ENCODE measurements at regions not wholly inside any gene's neighbourhood (a gene's known extent, or its start where the extent isn't known, plus 50 kb on each side); places are given as distances from the start of the nearest gene placed in this dataset.

DNA sequence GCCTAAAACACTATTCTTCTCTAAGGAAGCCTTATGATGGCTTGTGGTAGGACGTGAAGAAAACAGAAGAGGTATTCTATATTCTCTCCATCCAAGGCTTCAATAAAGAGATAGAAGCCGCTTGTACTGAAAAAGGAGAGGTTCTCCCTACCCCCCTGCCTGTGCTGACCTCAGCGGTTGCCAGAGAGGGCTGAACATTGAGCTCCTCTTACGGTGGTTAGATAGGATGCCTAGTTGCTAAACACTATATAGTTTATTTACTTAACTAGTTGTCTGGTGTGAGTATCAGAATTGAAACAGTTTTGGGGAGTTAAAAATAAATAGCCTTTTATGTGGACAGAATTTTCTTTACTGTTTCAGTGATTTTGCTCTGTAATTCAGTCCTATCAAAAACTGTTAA, 112.2 kb downstream of the TFPI2 start:
- POLR2A ChIA-PET, result no interaction called here
- DNase-seq (ENCODE audit: low read depth), result no peak
- no peak overlapping the region for H3K4me3 ChIP-seq (ENCODE audit: low read depth, low read length)
- CTCF ChIA-PET, result no interaction called here
- no peaks in the 10 kb centered on the region; the same call in 1 of the 2 replicates for H3K27me3 ChIP-seq (ENCODE audit: control insufficient read depth, insufficient read depth, low read length)
- TF ChIP-seq, protein P1, sequence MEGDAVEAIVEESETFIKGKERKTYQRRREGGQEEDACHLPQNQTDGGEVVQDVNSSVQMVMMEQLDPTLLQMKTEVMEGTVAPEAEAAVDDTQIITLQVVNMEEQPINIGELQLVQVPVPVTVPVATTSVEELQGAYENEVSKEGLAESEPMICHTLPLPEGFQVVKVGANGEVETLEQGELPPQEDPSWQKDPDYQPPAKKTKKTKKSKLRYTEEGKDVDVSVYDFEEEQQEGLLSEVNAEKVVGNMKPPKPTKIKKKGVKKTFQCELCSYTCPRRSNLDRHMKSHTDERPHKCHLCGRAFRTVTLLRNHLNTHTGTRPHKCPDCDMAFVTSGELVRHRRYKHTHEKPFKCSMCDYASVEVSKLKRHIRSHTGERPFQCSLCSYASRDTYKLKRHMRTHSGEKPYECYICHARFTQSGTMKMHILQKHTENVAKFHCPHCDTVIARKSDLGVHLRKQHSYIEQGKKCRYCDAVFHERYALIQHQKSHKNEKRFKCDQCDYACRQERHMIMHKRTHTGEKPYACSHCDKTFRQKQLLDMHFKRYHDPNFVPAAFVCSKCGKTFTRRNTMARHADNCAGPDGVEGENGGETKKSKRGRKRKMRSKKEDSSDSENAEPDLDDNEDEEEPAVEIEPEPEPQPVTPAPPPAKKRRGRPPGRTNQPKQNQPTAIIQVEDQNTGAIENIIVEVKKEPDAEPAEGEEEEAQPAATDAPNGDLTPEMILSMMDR (IDR thresholded peaks at IDR 0.05; ENCODE audit: insufficient read depth, low read depth, low read length), result no peak
- no peaks in the 10 kb centered on the region for H3K36me3 ChIP-seq (ENCODE audit: control insufficient read depth, insufficient read depth, low read length)

DNA sequence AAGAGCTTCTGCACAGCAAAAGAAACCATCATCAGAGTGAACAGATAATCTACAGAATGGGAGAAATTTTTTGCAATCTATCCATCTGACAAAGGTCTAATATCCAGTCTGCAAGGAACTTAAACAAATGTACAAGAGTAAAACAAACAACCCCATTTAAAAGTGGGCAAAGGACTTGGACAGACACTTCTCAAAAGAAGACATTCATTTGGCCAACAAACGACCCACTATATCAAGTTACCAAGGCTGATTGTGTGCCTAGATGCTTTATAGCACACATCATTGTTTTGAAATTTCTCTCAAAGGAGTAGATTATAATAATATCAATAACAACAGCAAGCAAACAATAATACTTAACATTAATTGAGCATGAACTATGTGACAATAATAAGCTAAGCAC, 117.1 kb downstream of the TFPI2 start:
- Histone ChIP-seq H3K4me3 (ENCODE audit: low read depth, low read length) (no peak overlapping the region), H3K27me3 (ENCODE audit: control insufficient read depth, insufficient read depth, low read length) (no peaks in the 10 kb centered on the region; the same call in 1 of the 2 replicates), H3K36me3 (ENCODE audit: control insufficient read depth, insufficient read depth, low read length) (no peaks in the 10 kb centered on the region)
- ChIA-PET CTCF (no interaction called here), POLR2A (no interaction called here)
- no peak for DNase-seq (ENCODE audit: low read depth)
- TF ChIP-seq, protein P1 (IDR thresholded peaks at IDR 0.05; ENCODE audit: insufficient read depth, low read depth, low read length), result no peak

DNA sequence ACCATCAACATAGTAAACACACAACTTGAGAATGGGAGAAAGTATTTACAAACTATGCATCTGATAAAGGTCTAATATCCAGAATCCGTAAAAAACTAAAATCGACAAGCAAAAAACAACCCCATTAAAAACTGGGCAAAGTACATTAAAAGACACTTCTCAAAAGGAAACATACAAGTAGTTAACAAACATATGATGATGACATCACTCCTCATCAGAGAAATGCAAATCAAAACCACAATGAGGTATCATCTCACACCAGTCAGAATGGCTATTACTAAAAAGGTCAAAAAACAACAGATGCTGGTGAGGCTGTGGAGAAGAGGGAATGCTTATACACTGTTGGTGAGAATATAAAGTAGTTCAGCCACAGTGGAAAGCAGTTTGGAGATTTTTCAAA, 125.1 kb downstream of the TFPI2 start:
- TF ChIP-seq, protein P1 (IDR thresholded peaks at IDR 0.05; ENCODE audit: insufficient read depth, low read depth, low read length), result no peak
- Histone ChIP-seq H3K36me3 (ENCODE audit: control insufficient read depth, insufficient read depth, low read length) (no peaks in the 10 kb centered on the region), H3K27me3 (ENCODE audit: control insufficient read depth, insufficient read depth, low read length) (no peaks in the 10 kb centered on the region), H3K4me3 (ENCODE audit: low read depth, low read length) (no peak overlapping the region)
- CTCF ChIA-PET, result no interaction called here
- no peak for DNase-seq (ENCODE audit: low read depth)
- POLR2A ChIA-PET, result no interaction called here

DNA sequence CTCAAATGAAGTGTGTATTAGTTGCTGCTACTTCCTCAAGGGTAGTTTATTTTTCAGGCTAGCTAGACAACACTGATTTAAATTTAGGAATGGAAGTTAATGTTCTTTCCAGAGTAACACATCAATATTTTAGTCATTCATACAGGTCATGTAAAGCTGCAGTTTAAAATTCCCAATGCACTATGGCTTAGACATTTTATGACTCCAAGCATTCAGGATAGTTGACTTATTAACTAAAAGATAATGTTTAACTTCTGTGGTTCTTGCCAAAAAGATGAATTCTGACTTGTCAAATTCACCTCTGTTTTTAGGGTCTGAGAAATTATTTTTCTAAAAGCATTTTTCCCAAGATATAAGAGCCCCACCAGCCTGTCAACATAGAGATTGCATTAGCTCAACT, 131.9 kb downstream of the TFPI2 start:
- TF ChIP-seq, protein P1 (IDR thresholded peaks at IDR 0.05; ENCODE audit: insufficient read depth, low read depth, low read length), result no peak
- ChIA-PET CTCF (no interaction called here), POLR2A (no interaction called here)
- Histone ChIP-seq H3K27me3 (ENCODE audit: control insufficient read depth, insufficient read depth, low read length) (no peaks in the 10 kb centered on the region), H3K36me3 (ENCODE audit: control insufficient read depth, insufficient read depth, low read length) (no peaks in the 10 kb centered on the region), H3K4me3 (ENCODE audit: low read depth, low read length) (no peak overlapping the region)
- no peak for DNase-seq (ENCODE audit: low read depth)

DNA sequence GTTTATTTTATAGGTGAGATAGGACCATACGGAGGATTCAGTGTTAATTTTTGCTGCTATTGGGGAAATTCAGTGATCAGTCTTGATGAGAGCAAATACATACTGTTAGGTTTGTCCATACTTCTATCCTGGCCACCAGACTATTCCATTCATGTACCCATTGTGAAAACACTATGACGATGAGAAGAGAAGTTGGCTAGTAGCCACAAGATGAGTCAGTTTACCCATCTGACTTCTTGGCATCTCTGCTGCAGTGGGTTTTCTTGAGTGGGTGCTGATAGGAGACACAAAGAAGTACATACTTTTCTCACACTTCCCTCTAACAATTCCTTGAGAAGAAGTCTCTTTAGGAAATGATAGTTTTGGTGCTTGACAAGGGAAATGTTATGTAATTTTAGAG, 133.1 kb downstream of the TFPI2 start:
- ChIA-PET POLR2A (no interaction called here), CTCF (no interaction called here)
- Histone ChIP-seq H3K27me3 (ENCODE audit: control insufficient read depth, insufficient read depth, low read length) (no peaks in the 10 kb centered on the region), H3K4me3 (ENCODE audit: low read depth, low read length) (no peak overlapping the region), H3K36me3 (ENCODE audit: control insufficient read depth, insufficient read depth, low read length) (no peaks in the 10 kb centered on the region)
- TF ChIP-seq, protein P1 (IDR thresholded peaks at IDR 0.05; ENCODE audit: insufficient read depth, low read depth, low read length), result no peak
- DNase-seq (ENCODE audit: low read depth), result no peak
